Right kidney (tissue), 1 donor: ENCODE measurements at regions not wholly inside any gene's neighbourhood (a gene's known extent, or its start where the extent isn't known, plus 50 kb on each side); places are given as distances from the start of the nearest gene placed in this dataset.
A peak's percentile ranks its signal among the peaks of the same experiment; 100 is the strongest.

Source experiments
- DNase-seq: peaks from one replicate; pipeline ENCODE4 v3.0.0-alpha.2; 2016

DNA sequence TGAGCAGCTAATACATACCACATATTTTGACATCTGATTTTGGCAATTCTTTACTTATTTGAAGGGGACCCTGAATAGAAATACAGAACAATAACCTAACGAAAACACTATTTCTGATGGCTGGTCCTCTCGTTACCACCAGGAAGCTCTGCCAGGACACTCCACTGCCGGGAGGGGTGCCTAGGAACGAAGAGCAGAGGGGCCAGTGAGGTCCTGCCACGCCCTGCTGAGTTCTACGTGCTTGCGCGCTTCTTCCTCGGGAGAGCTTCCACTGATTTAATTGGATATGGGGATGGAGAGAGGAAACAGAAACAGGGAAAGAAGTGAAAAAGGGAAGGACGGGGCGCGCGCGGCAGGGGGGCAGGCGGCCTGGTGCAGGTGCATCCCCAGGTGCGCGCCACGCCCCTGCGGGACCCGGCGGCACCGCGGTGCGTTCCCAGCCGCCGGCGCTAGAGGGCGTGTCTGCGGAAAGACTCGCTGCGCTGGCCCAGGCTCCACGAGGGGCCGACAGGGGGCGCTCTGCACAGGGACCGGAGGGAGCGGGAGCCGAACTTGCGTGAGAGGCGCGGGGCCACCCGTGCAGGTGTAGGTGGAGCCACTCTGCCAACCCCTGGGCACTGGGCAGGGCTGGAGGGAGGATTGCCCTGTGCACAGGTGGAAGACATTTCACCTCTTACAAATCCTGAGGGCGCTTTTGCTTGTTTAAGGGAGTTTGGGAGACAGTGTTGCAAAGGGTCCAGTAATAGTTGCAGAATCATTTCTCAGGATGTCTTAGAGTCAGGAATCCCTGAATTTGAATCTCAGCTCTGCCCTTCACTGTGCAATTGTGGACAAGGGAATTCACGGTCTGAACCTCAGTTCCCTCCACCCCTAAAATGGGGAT lies 986.3 kb upstream of the TMEM132C start:
- peak; percentile 60 for DNase-seq

DNA sequence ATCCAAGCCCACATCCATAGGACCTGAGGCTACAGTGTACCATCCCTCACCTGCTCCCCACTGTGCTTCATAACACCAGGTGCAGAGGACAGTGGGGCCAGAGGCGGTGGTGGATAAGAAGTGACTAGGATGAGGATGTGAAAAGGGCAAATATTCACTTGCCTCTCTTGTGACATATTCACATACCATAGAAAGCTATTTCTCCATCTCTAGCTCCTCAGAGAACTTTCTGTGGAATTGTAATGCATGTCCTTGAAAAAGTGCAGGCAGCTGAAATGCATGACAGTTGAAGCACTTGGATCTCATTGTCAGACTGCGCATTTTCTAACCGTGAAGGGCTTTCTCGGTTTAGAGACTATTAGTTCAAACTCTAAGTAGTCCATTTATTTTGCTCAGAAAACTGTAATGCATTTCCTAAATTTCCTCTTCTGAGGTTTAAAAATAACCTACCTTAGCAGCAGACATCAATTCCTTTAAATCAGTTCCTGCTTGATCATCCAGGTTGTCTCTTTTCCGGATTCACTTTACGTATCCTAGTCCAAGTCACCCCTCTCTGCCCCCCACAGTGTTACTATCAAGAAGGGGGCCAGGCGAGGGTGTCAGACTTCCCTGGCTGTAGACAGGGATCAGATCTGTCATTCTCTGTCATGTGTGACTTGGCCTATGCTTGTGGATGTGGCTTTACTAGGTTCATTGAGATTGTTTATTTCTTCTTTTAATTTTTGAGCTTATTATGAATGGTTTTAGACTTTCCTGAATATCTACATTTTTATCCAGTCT lies 984.0 kb upstream of the TMEM132C start:
- DNase-seq = no peak

- no peak for DNase-seq
Observed at GRCh38 chr12:127284021-127284420, 982.9 kb upstream of the TMEM132C start.

DNA sequence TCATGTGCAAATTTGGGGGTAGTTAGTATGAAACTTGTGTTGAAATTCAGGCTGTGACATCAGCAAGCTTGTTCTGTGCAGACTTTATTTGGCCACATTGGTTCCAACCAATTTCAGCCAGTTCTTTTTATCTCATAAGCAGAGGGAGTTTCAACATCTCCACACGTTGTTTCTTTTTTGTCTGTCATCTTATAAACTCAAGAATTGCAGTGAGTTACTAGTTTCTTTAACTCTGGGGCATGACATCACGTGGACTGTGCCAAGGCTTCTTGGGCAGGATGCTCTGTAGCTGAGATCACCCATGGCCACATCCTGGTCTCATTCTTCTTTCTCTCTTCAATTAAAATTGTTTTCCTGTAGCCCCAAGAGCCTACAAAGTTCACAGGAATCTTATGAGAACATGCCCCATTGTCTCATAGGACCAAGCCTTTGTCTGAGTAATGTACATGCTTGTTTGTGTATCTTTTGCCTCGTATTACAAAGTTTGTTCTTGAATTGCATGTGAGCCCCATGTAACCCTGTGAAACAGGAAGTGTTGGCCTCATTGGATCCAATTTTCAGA lies 982.0 kb upstream of the TMEM132C start:
- DNase-seq = no peak

DNA sequence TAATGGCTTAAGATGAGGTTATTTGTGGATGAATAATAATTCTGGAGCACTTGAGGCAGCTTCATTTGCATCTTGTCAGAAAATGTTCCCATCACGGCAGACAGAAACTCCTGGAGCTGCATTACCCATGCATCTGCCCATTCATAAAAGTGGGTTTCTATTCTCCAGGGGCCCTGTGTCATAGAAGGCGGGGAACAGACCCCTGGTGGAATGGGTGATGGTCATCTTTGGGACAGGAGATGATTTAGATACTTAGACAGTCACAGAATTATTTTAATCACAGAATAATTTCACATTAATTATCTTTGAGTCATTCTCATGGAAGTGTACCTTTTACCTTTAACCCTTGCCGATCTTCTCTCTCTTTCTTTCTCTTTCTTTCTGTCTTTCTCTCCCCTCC lies 980.7 kb upstream of the TMEM132C start:
- no peak for DNase-seq

- DNase-seq = no peak
Observed at GRCh38 chr12:127287256-127287655, 979.7 kb upstream of the TMEM132C start.

DNA sequence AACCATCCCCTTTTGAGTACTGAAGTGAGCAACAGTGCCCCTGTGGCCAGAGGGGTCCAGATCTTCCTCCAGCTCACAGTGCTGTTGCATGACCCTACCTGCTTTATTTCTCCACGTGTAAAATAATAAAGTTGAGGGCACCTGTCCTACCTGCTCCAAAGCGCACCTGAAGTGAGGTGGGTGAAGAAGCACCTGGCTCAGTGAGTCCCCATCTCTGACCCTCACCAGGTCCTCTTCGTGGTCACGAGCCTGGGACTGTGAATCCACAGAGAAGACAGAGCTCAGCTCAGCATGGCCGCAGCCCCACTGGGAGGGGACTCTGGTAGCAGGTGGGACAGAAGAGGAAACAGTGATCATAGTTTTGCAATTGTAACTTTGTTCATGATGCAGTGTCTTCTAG lies 976.7 kb upstream of the TMEM132C start:
- no peak for DNase-seq

- DNase-seq = no peak
Observed at GRCh38 chr12:127292736-127293135, 974.2 kb upstream of the TMEM132C start.

DNA sequence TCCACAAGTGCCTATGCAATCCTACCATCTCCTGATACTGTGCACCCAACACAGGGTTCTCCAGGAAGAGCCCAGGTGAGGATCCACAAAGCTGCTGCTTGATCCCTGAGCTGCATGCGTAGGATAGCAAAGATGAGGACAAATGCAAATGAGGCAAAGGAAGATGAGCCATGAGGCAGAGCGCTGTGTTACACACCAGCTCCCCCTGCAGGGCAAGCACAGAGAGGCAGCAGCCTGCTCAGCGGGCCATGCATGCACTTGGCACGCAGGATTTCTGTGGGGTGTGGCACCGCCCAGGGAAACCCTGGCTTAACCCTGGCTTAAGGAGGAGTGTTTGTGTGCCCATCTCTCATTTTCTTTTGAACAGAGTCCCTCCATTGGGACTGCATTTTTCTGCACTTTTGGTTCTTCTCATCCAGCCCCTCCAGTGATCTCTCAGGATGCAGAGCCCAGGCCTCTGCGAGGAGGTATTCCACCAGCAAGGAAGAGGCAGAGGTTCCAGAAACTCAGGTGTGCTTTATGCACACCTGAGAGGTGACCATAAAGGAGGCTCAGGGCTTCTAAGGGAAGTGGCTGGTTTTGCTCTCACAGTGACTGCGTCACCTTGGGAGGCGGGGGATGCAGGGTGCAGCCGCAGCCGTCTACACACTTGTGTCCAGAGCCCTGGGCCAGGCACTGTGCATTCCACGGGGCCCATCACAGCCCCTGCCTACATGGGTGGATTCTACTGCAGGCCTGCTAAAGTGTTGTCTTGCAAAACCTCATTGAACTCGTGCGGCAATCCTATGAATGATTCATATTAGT lies 973.3 kb upstream of the TMEM132C start:
- DNase-seq = peak; percentile 19

DNA sequence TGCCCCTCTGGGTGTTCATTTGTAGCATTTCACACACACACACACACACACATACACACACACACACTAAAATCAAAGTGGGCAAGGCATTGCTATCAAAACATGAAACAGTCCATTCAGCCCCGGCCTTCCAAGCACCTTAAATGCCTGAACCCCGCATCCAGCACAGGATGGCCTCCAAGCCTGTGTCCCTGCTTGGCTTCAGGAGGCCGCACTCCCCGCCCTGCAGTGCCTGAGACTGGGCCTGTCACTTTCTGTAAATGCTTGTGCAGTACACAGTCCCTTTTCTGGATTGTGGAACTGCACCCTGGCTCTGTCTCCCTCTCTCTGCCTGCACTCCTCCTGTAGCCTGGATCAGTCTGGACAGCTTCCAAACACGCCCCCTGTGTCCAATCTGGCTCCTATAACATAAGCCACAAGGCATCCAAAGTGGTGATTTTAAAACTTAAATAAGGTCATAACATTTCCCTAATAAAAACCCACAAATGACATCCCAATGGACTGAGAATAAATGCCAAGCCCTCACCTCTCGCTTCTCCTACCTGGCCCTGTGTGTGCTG lies 972.2 kb upstream of the TMEM132C start:
- DNase-seq = no peak

GRCh38 chr12:127295630-127296029 lies 971.3 kb upstream of the TMEM132C start:
- no peak for DNase-seq

GRCh38 chr12:127296591-127296990 lies 970.4 kb upstream of the TMEM132C start:
- DNase-seq = no peak

DNA sequence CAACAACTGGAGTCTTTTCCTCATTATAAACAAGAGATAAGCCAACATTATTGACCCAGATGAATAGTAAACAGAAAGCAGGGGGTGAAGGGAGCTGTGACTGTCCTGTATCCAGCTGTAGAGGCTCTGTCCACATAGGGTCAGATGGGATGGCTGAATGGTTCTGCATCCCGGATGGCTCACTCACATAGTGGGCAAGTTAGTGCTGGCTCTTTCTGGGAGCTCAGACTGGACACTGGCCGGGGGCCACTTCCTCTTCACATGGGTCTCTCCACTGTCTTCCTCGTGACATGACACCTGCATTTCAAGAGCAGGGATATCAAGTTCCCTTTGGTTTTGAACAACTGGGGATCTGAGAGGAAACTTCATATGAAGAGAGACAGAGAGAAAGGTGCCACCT lies 969.6 kb upstream of the TMEM132C start:
- DNase-seq = no peak

GRCh38 chr12:127300075-127300474 lies 966.9 kb upstream of the TMEM132C start:
- no peak for DNase-seq

DNA sequence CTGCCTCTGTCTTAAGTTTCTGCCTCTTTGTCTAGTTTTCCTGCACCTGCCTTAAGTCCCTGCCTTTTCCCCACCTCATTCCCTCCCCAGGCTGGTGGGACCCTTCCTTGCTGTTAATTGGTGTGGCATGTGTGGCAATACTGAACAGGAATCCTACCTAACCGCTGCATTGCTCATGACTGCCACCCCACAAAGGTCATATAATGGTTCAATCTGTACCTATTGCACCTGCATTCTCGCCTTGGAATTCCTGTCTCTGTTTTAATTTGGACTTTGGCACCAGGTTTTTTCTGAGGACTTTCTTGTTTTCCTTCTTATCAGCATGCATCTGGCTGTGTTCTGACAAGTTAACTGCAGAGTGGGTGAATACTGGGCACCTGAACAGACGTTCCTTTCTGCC lies 966.2 kb upstream of the TMEM132C start:
- DNase-seq = no peak

GRCh38 chr12:127301876-127302275 lies 965.1 kb upstream of the TMEM132C start:
- no peak for DNase-seq

GRCh38 chr12:127304751-127305725 lies 961.9 kb upstream of the TMEM132C start:
- DNase-seq = no peak

GRCh38 chr12:127306604-127307215 lies 960.3 kb upstream of the TMEM132C start:
- no peak for DNase-seq

GRCh38 chr12:127307528-127307927 lies 959.4 kb upstream of the TMEM132C start:
- no peak for DNase-seq

DNA sequence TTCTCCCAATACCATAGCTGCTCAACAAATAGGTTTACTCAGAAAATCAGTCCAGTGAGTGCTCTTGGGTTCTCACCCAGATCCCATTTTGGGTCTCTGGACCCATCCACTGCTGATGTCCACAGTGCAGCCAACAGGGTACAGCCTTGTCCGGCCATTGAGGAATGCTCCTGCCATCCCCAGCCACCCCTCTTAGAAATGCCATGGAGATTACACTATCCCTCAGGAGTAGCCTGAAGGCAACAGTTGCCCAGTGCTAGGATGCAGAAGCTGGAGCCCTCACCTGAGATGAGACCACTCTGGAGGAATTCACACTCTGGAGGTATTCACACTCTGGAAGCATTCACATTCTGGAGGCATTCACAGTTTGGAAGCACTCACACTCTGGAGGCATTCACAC lies 958.8 kb upstream of the TMEM132C start:
- DNase-seq = no peak
